A549 (cell line): ENCODE measurements at regions not wholly inside any gene's neighbourhood (a gene's known extent, or its start where the extent isn't known, plus 50 kb on each side); places are given as distances from the start of the nearest gene placed in this dataset.

ENCODE experiments used
- ATAC-seq, 2 experiments: fragments of 200-7000 bp in 1 of 2; fragments of >200 bp in 1 of 2; cut with Nextera tagmentation in 1 of 2; cut with Tn5 transposase in 1 of 2; 3 replicates each; pipeline versions ENCODE4 v1.8.0 to v1.9.1; 2018 to 2020; ENCODE audit warnings: mild to moderate bottlenecking in 1 of 2, moderate library complexity in 1 of 2
- CTCF ChIA-PET: fragments of 300-600 bp; sonication (Branson Sonifier 250); formaldehyde crosslinking; extraction: SDS; loops from one replicate; lab custom pipeline; 2021; ENCODE audit warnings: antibody characterized with exemption, inconsistent platforms; lab: Yijun Ruan, JAX
- POLR2A ChIA-PET: fragments of 350-600 bp; formaldehyde crosslinking; extraction: SDS; loops from one replicate; lab custom pipeline; 2021; ENCODE audit warnings: antibody characterized with exemption, inconsistent platforms; lab: Yijun Ruan, JAX
- DNase-seq, 2 experiments: peaks; one replicate each; pipeline versions ENCODE4 v3.0.0 to v3.0.0-alpha.2; 2011 to 2016; ENCODE audit warnings: low read depth in 1 of 2, low spot score in 1 of 2
- FAIRE-seq: peaks from 2 replicates; lab custom pipeline; 2011; peaks lifted over from hg19 to GRCh38; lab: Jason Lieb, UNC
- H3K27ac ChIP-seq, 2 experiments: fragments of >200 bp; sonication (Bioruptor Twin); formaldehyde crosslinking; 3 replicates each; pipeline ENCODE4 v1.5.1; 2016 to 2017
- H3K4me1 ChIP-seq: fragments of >200 bp; sonication (Bioruptor Twin); formaldehyde crosslinking; 3 replicates; pipeline ENCODE4 v1.6.1; 2016
- H3K4me2 ChIP-seq: fragments of >200 bp; sonication (Bioruptor Twin); formaldehyde crosslinking; 3 replicates; pipeline ENCODE4 v1.6.1; 2016
- H3K4me3 ChIP-seq: fragments of >200 bp; sonication (Bioruptor Twin); formaldehyde crosslinking; 3 replicates; pipeline ENCODE4 v1.5.1; 2016
- H3K9me3 ChIP-seq: fragments of >200 bp; sonication (Bioruptor Twin); formaldehyde crosslinking; 3 replicates; pipeline ENCODE4 v1.6.1; 2016
- BHLHE40 ChIP-seq: IDR thresholded peaks from 2 replicates; pipeline ENCODE4 v1.6.1; 2012; ENCODE audit warnings: low read depth, low read length, inconsistent platforms
- CBX2 ChIP-seq: fragments of 200-600 bp; sonication (generic); IDR thresholded peaks from 2 replicates; pipeline ENCODE4 v1.6.1; 2016; ENCODE audit warnings: low read depth, mild to moderate bottlenecking, borderline replicate concordance
- CHD2 ChIP-seq: fragments of 150-350 bp; IDR thresholded peaks from 2 replicates; pipeline ENCODE4 v1.6.1; 2014; ENCODE audit warnings: low read length; ENCODE audit not compliant: partially characterized antibody
- EHF ChIP-seq: fragments of 250-450 bp; sonication (Bioruptor Pico); IDR thresholded peaks from 2 replicates; pipeline ENCODE4 v1.5.0; 2020; ENCODE audit warnings: mild to moderate bottlenecking
- ELK1 ChIP-seq: fragments of 150-350 bp; IDR thresholded peaks from 2 replicates; pipeline ENCODE4 v1.6.1; 2014; ENCODE audit warnings: low read depth, mild to moderate bottlenecking, low read length
- FOSB ChIP-seq: fragments of 250-450 bp; sonication (Bioruptor Pico); IDR thresholded peaks from 2 replicates; pipeline ENCODE4 v1.5.0; 2020; ENCODE audit warnings: mild to moderate bottlenecking, moderate library complexity
- FOXS1 ChIP-seq: fragments of 250-450 bp; sonication (Bioruptor Pico); IDR thresholded peaks from 2 replicates; pipeline ENCODE4 v1.5.0; 2020; ENCODE audit warnings: mild to moderate bottlenecking, moderate library complexity
- HDAC2 ChIP-seq: fragments of 200-600 bp; sonication (generic); IDR thresholded peaks from 2 replicates; pipeline ENCODE4 v1.6.1; 2016
- NFE2L2 ChIP-seq: fragments of 150-350 bp; conservative IDR thresholded peaks from 2 replicates; pipeline ENCODE4 v1.6.1; 2014; ENCODE audit warnings: low read length
- NPAS2 ChIP-seq: fragments of 250-450 bp; sonication (Bioruptor Pico); IDR thresholded peaks from 2 replicates; pipeline ENCODE4 v1.8.0; 2022; ENCODE audit warnings: mild to moderate bottlenecking, moderate library complexity, borderline replicate concordance
- POLR2A ChIP-seq: IDR thresholded peaks from 2 replicates; pipeline ENCODE4 v1.6.1; 2012; ENCODE audit warnings: mild to moderate bottlenecking, low read length
- POLR2AphosphoS2 ChIP-seq: conservative IDR thresholded peaks from 2 replicates; pipeline ENCODE4 v1.6.1; 2012; ENCODE audit warnings: low read length, improper control_type of control experiment, inconsistent platforms
- RAD21 ChIP-seq, 2 experiments: fragments of >200 bp in 1 of 2; sonication (Bioruptor Twin) in 1 of 2; formaldehyde crosslinking in 1 of 2; IDR thresholded peaks in 1 of 2; conservative IDR thresholded peaks in 1 of 2; 2 replicates in 1 of 2; 3 replicates in 1 of 2; pipeline ENCODE4 v1.6.1; 2012 to 2018; ENCODE audit warnings: inconsistent platforms in 1 of 2
- RFX5 ChIP-seq: fragments of 450-650 bp; IDR thresholded peaks from 2 replicates; pipeline ENCODE4 v1.7.1; 2014; ENCODE audit warnings: antibody characterized with exemption, mild to moderate bottlenecking, moderate library complexity
- SMC3 ChIP-seq: fragments of >200 bp; sonication (Bioruptor Twin); formaldehyde crosslinking; IDR thresholded peaks from 3 replicates; pipeline ENCODE4 v1.6.1; 2018; ENCODE audit warnings: inconsistent platforms
- TP53 ChIP-seq: fragments of 250-450 bp; sonication (Bioruptor Pico); IDR thresholded peaks from 2 replicates; pipeline ENCODE4 v1.5.0; 2021; ENCODE audit warnings: mild to moderate bottlenecking, moderate library complexity
- ZFP36 ChIP-seq: fragments of 450-650 bp; IDR thresholded peaks from 2 replicates; pipeline ENCODE4 v1.6.1; 2014; ENCODE audit warnings: borderline replicate concordance; ENCODE audit not compliant: partially characterized antibody
- ZNF302 ChIP-seq: fragments of 250-450 bp; sonication (Bioruptor Pico); IDR thresholded peaks from 2 replicates; pipeline ENCODE4 v1.9.0; 2021; ENCODE audit warnings: inconsistent platforms, mild to moderate bottlenecking, moderate library complexity
- ZSCAN20 ChIP-seq: fragments of 250-450 bp; sonication (Bioruptor Pico); IDR thresholded peaks from 2 replicates; pipeline ENCODE4 v1.8.0; 2022; ENCODE audit warnings: mild to moderate bottlenecking, moderate library complexity
- WGBS: methylation state at CpG from one replicate; pipeline ENCODE4 v1.1.6; 2017; ENCODE audit errors: missing lambda C conversion rate; 5-methylcytosine and 5-hydroxymethylcytosine counted together
- TF ChIP-seq, protein P1 (sequence below): IDR thresholded peaks from 2 replicates; pipeline ENCODE4 v1.6.1; 2012
- TF ChIP-seq, protein P2 (sequence below): IDR thresholded peaks from 2 replicates; pipeline ENCODE4 v1.6.1; 2012
- TF ChIP-seq, protein P3 (sequence below): fragments of 250-450 bp; sonication (Bioruptor Pico); IDR thresholded peaks from 2 replicates; pipeline ENCODE4 v1.5.0; 2020; ENCODE audit warnings: low read depth, mild to moderate bottlenecking, moderate library complexity
- TF ChIP-seq, protein P4 (sequence below): fragments of >200 bp; sonication (Bioruptor Twin); formaldehyde crosslinking; IDR thresholded peaks from 3 replicates; pipeline ENCODE4 v1.5.1; 2016
- TF ChIP-seq, protein P5 (sequence below): fragments of 250-450 bp; sonication (Bioruptor Pico); IDR thresholded peaks from 2 replicates; pipeline ENCODE4 v1.5.0; 2021; ENCODE audit warnings: mild to moderate bottlenecking, moderate library complexity, borderline replicate concordance

DNA sequence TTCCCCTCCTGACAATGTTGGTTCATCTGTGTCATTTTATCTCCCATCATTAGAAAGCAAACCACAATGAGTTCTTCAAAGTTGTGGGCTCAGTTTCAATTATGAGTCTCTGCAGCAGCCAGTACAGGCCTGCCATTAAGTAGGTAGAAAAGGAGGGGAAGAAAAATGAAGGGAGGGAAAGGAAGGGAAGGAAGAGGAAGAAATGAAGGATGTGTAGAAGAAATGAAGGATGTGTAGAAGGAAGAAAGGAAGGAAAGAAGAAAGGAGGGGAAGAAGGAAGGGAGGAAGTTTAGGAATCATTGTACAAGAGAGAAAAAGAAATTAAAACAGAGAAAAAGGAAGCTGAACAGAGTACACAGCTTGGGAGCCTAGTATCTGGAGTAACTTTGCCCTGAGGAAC, 498.3 kb upstream of the DAB1 start:
- DNase-seq (no peak), FAIRE-seq (no peak), ATAC-seq (no peak)
- TF ChIP-seq ZFP36 (no peak), NFE2L2 (no peak), NPAS2 (CRISPR knock-in tag) (no peak), FOSB (no peak), HDAC2 (no peak), CHD2 (no peak), SMC3 (no peak), CBX2 (no peak), ZNF302 (CRISPR knock-in tag) (no peak), RFX5 (no peak), ELK1 (no peak), TP53 (CRISPR knock-in tag) (no peak), RAD21 (conservative IDR thresholded peaks at IDR 0.05 in 1 of 2, IDR thresholded peaks at IDR 0.05 in 1 of 2) (no peak), FOXS1 (CRISPR knock-in tag) (no peak), POLR2AphosphoS2 (no peak), EHF (CRISPR knock-in tag) (no peak), ZSCAN20 (no peak)
- TF ChIP-seq, protein P1, sequence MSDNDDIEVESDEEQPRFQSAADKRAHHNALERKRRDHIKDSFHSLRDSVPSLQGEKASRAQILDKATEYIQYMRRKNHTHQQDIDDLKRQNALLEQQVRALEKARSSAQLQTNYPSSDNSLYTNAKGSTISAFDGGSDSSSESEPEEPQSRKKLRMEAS, result no peak
- TF ChIP-seq, protein P2, sequence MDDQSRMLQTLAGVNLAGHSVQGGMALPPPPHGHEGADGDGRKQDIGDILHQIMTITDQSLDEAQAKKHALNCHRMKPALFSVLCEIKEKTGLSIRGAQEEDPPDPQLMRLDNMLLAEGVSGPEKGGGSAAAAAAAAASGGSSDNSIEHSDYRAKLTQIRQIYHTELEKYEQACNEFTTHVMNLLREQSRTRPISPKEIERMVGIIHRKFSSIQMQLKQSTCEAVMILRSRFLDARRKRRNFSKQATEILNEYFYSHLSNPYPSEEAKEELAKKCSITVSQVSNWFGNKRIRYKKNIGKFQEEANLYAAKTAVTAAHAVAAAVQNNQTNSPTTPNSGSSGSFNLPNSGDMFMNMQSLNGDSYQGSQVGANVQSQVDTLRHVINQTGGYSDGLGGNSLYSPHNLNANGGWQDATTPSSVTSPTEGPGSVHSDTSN, result no peak
- TF ChIP-seq, protein P3, sequence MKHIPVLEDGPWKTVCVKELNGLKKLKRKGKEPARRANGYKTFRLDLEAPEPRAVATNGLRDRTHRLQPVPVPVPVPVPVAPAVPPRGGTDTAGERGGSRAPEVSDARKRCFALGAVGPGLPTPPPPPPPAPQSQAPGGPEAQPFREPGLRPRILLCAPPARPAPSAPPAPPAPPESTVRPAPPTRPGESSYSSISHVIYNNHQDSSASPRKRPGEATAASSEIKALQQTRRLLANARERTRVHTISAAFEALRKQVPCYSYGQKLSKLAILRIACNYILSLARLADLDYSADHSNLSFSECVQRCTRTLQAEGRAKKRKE, result no peak
- no peak overlapping the region for H3K4me3 ChIP-seq
- POLR2A ChIA-PET, result no interaction called here
- H3K9me3 ChIP-seq, result no peaks in the 10 kb centered on the region
- no peaks in the 10 kb centered on the region for H3K4me1 ChIP-seq
- H3K27ac ChIP-seq, result no peak overlapping the region
- H3K4me2 ChIP-seq, result no peak overlapping the region
- CTCF ChIA-PET, result no interaction called here

GRCh38 chr1:57916041-57916440, 492.2 kb upstream of the DAB1 start:
- H3K4me1 ChIP-seq, result no peaks in the 10 kb centered on the region
- DNase-seq (no peak), ATAC-seq (no peak), FAIRE-seq (no peak)
- no peak overlapping the region for H3K27ac ChIP-seq
- H3K4me2 ChIP-seq, result no peak overlapping the region
- 17% methylated on average over 6 of the region's 6 CpGs for WGBS
- TF ChIP-seq POLR2A (no peak), BHLHE40 (no peak), SMC3 (no peak)
- TF ChIP-seq, protein P4, sequence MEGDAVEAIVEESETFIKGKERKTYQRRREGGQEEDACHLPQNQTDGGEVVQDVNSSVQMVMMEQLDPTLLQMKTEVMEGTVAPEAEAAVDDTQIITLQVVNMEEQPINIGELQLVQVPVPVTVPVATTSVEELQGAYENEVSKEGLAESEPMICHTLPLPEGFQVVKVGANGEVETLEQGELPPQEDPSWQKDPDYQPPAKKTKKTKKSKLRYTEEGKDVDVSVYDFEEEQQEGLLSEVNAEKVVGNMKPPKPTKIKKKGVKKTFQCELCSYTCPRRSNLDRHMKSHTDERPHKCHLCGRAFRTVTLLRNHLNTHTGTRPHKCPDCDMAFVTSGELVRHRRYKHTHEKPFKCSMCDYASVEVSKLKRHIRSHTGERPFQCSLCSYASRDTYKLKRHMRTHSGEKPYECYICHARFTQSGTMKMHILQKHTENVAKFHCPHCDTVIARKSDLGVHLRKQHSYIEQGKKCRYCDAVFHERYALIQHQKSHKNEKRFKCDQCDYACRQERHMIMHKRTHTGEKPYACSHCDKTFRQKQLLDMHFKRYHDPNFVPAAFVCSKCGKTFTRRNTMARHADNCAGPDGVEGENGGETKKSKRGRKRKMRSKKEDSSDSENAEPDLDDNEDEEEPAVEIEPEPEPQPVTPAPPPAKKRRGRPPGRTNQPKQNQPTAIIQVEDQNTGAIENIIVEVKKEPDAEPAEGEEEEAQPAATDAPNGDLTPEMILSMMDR, result no peak
- TF ChIP-seq, protein P3, result no peak
- TF ChIP-seq, protein P5, sequence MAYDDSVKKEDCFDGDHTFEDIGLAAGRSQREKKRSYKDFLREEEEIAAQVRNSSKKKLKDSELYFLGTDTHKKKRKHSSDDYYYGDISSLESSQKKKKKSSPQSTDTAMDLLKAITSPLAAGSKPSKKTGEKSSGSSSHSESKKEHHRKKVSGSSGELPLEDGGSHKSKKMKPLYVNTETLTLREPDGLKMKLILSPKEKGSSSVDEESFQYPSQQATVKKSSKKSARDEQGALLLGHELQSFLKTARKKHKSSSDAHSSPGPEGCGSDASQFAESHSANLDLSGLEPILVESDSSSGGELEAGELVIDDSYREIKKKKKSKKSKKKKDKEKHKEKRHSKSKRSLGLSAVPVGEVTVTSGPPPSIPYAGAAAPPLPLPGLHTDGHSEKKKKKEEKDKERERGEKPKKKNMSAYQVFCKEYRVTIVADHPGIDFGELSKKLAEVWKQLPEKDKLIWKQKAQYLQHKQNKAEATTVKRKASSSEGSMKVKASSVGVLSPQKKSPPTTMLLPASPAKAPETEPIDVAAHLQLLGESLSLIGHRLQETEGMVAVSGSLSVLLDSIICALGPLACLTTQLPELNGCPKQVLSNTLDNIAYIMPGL (CRISPR knock-in tag), result no peak
- POLR2A ChIA-PET, result no interaction called here
- CTCF ChIA-PET, result interaction anchor here (1.0 kb wide), 1 partner anchor 11 kb away, joined by 3 read pairs; no protein-coding TSS in a partner anchor
- H3K4me3 ChIP-seq, result no peak overlapping the region
- no peaks in the 10 kb centered on the region for H3K9me3 ChIP-seq
